ENCODE measurements at regions not wholly inside any gene's neighbourhood (a gene's known extent, or its start where the extent isn't known, plus 50 kb on each side); places are given as distances from the start of the nearest gene placed in this dataset.
A peak's percentile ranks its signal among the peaks of the same experiment; 100 is the strongest.

GRCh38 chr7:72524037-72524436 lies 111.9 kb upstream of the CALN1 start:
- DNase-seq: no peak

DNA sequence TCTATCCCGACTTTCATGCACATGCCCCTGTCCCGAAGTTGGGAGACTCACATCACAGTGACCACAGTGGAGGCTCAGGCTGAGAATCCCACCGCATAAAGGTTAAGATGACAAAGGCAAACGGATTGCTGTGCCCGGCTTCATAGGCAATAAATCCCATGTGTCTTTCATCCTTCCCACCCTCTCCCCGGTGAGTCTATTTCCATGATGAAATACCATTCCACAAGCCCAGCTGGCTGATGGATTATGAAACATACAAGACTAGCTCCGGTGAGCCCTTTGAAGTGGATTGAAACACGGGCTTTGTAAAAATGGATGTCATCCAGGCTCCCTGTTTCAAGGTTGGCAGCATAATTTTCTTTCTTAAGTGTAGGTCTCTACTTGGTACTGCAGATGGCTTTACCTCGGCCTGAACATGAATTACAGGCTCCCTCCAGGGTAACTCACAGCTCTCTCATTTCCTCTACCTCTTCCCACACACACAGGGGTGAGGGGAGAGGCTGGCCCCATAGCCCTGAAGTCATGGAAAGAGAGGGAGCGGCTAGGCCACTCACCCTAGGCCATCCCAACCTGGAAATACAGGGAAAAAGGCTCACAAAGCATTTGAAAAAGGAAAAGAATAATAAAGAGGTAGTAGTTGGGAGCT lies 92.0 kb upstream of the CALN1 start:
- peak; percentile 3 for DNase-seq

GRCh38 chr7:72503644-72504043 lies 91.5 kb upstream of the CALN1 start:
- DNase-seq: no peak

DNA sequence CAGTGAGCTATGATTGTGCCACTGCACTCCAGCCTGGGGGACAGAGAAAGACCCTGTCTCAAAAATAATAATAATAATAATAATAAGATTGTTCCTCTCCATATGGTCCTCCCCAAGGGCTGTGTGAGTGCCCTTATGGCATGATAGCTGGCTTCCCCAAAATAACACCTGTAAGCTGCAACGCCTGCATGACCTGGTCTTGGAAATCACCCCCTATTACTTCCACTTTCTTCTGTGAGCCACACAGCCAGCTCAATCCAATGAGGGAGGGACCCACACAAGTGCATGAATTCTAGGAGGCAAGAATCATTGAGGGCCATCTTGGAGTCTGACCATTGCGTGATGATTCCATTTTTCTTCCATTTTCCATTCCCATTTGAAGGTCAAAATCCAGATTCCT lies 82.7 kb upstream of the CALN1 start:
- no peak for DNase-seq

GRCh38 chr7:72493850-72494661 lies 81.9 kb upstream of the CALN1 start:
- DNase-seq: peak; percentile 52

GRCh38 chr7:72492461-72493065 lies 80.4 kb upstream of the CALN1 start:
- peak; percentile 45 for DNase-seq

DNA sequence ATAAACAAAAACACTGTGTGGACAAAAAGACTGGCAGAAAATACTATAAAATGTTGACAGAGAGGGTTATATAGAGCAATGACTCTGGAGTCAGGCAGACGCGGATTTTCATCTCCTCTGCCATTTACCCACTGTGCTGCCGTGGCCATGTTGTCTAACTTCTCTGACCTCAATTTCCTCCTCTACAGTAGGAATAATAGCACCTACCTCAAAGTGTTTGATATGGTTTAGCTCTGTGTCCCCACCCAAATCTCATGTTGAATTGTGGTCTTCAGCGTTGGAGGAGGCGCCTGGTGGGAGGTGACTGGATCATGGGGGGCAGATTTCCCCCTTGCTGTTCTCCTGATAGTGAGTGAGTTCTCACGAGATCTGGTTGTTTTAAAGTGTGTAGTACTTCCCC lies 78.2 kb upstream of the CALN1 start:
- no peak for DNase-seq

DNA sequence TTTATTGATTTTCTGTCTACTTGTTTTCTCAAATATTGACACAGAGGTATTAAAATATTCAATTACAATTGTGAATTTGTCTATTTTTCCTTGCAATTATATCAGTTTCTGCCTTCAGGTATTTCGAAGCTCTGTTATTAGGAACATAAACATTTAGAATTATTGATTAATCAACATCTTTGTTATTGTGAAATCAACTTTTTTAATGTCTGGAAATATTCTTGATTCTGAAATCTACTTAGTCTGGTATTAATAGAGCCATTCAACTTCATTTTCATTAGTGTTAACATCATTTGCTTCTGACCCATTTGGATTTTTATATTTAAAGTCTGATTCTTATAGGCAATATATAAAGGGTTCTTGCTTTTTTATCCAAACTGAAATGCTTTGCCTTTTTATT lies 69.8 kb upstream of the CALN1 start:
- DNase-seq: no peak

- DNase-seq: no peak
Observed at GRCh38 chr7:72476608-72477305, 64.6 kb upstream of the CALN1 start.

- DNase-seq: no peak
Observed at GRCh38 chr7:72467237-72467636, 55.1 kb upstream of the CALN1 start.

DNA sequence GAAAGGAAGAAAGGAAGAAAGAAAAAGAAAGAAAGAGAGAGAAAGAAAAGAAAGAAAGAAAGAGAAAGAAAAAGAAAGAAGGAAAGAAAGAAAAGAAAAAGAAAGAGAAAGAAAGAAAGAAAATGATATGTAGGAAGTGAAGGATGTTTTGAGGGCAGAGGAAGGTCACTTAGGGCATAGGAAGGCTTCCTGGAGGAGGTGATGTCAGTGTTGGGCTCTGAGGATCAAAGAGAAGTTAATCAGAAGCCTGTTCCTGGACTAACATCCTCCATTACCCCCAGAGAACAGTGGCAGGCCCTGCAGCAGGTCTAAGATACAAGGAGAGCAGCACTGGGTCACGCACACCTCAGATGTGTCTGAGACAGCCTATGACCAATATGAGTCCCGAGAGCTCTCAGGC lies 54.7 kb upstream of the CALN1 start:
- no peak for DNase-seq

- no peak for DNase-seq
Observed at GRCh38 chr7:72465521-72465920, 53.4 kb upstream of the CALN1 start.

DNA sequence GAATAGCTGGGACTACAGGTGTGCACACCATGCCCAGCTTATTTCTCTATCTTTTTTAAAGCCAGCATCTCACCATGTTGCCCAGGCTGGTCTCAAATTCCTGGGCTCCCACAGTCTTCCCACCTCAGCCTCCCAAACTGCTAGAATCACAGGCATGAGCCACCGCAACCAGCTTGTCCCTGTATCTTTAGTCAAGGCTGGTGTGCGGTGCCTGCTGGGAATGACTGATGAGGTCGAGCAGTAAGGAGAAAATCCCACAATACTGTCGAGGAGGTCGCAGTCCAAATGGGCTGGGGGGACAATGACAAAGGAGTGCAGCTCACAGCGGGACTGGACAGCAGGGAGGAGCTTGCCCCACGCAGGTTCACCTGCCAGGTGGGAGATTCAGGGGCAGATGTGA lies 50.2 kb upstream of the CALN1 start:
- no peak for DNase-seq

Measured in fibroblast of skin of right biceps (primary cell).